Erythroblast (primary cell): ENCODE measurements at regions not wholly inside any gene's neighbourhood (a gene's known extent, or its start where the extent isn't known, plus 50 kb on each side); places are given as distances from the start of the nearest gene placed in this dataset.
"Not testable (repeated sequence)": the region's sequence is repeated elsewhere in the genome, so short reads cannot be mapped to it uniquely, and the experiment has no call there.

Experiments used
- DNase-seq, 2 experiments: peaks; one replicate each; lab custom pipeline; 2025; lab: John Stamatoyannopoulos, UW
- GATA1 ChIP-seq: IDR thresholded peaks from 2 replicates; pipeline ENCODE4 v1.6.1; 2011; ENCODE audit warnings: low read depth, mild to moderate bottlenecking, control low read depth, low read length, moderate library complexity
- POLR2A ChIP-seq: IDR thresholded peaks from 2 replicates; pipeline ENCODE4 v1.6.1; 2011; ENCODE audit warnings: mild to moderate bottlenecking, low read length

GRCh38 chr20:48381353-48382120, 446.3 kb downstream of the PREX1 start:
- DNase-seq, result no peak
- TF ChIP-seq POLR2A (no peak), GATA1 (no peak)

- DNase-seq, result no peak
- TF ChIP-seq GATA1, result no peak
- TF ChIP-seq POLR2A, result no peak
Measured at GRCh38 chr20:48380661-48381060, 447.1 kb downstream of the PREX1 start.

GRCh38 chr20:48378976-48379675, 448.7 kb downstream of the PREX1 start:
- no peak for DNase-seq
- TF ChIP-seq GATA1 (no peak), POLR2A (no peak)

GRCh38 chr20:48377940-48378339, 449.9 kb downstream of the PREX1 start:
- no peak for TF ChIP-seq GATA1
- no peak for TF ChIP-seq POLR2A
- DNase-seq, result no peak

GRCh38 chr20:48375804-48376203, 452.0 kb downstream of the PREX1 start:
- no peak for TF ChIP-seq POLR2A
- TF ChIP-seq GATA1, result no peak

GRCh38 chr20:48374991-48375595, 452.7 kb downstream of the PREX1 start:
- TF ChIP-seq GATA1 (no peak), POLR2A (no peak)
- no peak for DNase-seq

More at GRCh38 chr20:48375804-48376203, 452.0 kb downstream of the PREX1 start:
- no peak for DNase-seq

GRCh38 chr20:48374031-48374907, 453.5 kb downstream of the PREX1 start:
- not testable (repeated sequence) for DNase-seq

- no peak for TF ChIP-seq POLR2A
- no peak for TF ChIP-seq GATA1
- DNase-seq, result no peak
Measured at GRCh38 chr20:48373555-48373934, 454.3 kb downstream of the PREX1 start.

- DNase-seq, result not testable (repeated sequence)
Measured at GRCh38 chr20:48372851-48373554, 454.8 kb downstream of the PREX1 start.

GRCh38 chr20:48371211-48371610, 456.6 kb downstream of the PREX1 start:
- TF ChIP-seq GATA1, result no peak
- TF ChIP-seq POLR2A, result no peak
- DNase-seq, result no peak

- DNase-seq, result not testable (repeated sequence)
Measured at GRCh38 chr20:48368580-48369021, 459.2 kb downstream of the PREX1 start.

- not testable (repeated sequence) for DNase-seq
Measured at GRCh38 chr20:48367541-48368358, 460.0 kb downstream of the PREX1 start.

GRCh38 chr20:48366230-48366629, 461.6 kb downstream of the PREX1 start:
- no peak for DNase-seq
- TF ChIP-seq GATA1 (no peak), POLR2A (no peak)
